ENCODE measurements at regions not wholly inside any gene's neighbourhood (a gene's known extent, or its start where the extent isn't known, plus 50 kb on each side); places are given as distances from the start of the nearest gene placed in this dataset.

GRCh38 chr13:70619936-70620335 is 511.7 kb upstream of the KLHL1 start:
- TF ChIP-seq, protein P1, sequence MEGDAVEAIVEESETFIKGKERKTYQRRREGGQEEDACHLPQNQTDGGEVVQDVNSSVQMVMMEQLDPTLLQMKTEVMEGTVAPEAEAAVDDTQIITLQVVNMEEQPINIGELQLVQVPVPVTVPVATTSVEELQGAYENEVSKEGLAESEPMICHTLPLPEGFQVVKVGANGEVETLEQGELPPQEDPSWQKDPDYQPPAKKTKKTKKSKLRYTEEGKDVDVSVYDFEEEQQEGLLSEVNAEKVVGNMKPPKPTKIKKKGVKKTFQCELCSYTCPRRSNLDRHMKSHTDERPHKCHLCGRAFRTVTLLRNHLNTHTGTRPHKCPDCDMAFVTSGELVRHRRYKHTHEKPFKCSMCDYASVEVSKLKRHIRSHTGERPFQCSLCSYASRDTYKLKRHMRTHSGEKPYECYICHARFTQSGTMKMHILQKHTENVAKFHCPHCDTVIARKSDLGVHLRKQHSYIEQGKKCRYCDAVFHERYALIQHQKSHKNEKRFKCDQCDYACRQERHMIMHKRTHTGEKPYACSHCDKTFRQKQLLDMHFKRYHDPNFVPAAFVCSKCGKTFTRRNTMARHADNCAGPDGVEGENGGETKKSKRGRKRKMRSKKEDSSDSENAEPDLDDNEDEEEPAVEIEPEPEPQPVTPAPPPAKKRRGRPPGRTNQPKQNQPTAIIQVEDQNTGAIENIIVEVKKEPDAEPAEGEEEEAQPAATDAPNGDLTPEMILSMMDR (IDR thresholded peaks at IDR 0.05): no peak
- no peak for TF ChIP-seq POLR2A (IDR thresholded peaks at IDR 0.05)

All from ovary (tissue), 3 donors.